ENCODE measurements at regions not wholly inside any gene's neighbourhood (a gene's known extent, or its start where the extent isn't known, plus 50 kb on each side); places are given as distances from the start of the nearest gene placed in this dataset.

GRCh38 chr4:92045718-92046117, 258.0 kb upstream of the GRID2 start:
- H3K36me3 Mint-ChIP-seq, result no peaks in the 10 kb centered on the region
- H3K27me3 ChIP-seq (ENCODE audit: control insufficient read depth, insufficient read depth, low read length), result no peaks in the 10 kb centered on the region

GRCh38 chr4:92047209-92047875, 256.4 kb upstream of the GRID2 start:
- Mint-ChIP-seq H3K27me3 (ENCODE audit: low read depth in 2 of 2) (no peaks in the 10 kb centered on the region), H3K4me3 (no peak overlapping the region), H3K36me3 (peaks cover 5% of the 10 kb centered on the region), H3K27ac (no peak overlapping the region), H3K4me1 (no peaks in the 10 kb centered on the region), H3K9me3 (peaks cover 11 to 19% of the 10 kb centered on the region in 2 donors)
- Histone ChIP-seq H3K27me3 (ENCODE audit: control insufficient read depth, insufficient read depth, low read length) (no peaks in the 10 kb centered on the region), H3K4me3 (ENCODE audit: low read length) (no peak overlapping the region), H3K27ac (ENCODE audit: low read length) (no peak overlapping the region), H3K9me3 (ENCODE audit: control insufficient read depth, insufficient read depth, low read length) (peaks cover 26% of the 10 kb centered on the region), H3K36me3 (ENCODE audit: control insufficient read depth, insufficient read depth, low read length) (no peaks in the 10 kb centered on the region), H3K4me1 (ENCODE audit: control insufficient read depth, insufficient read depth, low read length) (no peaks in the 10 kb centered on the region)
- intact Hi-C loops (cut with micrococcal nuclease), result no loop called here
- TF ChIP-seq CTCF (IDR thresholded peaks at IDR 0.05), result no peak
- 76% methylated on average over 2 of the region's 2 CpGs for WGBS (ENCODE audit: insufficient coverage)
- ATAC-seq (no peak), DNase-seq (no peak)

More at GRCh38 chr4:92045718-92046117, 258.0 kb upstream of the GRID2 start:
- no peak overlapping the region for H3K4me3 ChIP-seq (ENCODE audit: low read length)
- TF ChIP-seq CTCF (IDR thresholded peaks at IDR 0.05), result no peak
- Mint-ChIP-seq H3K27ac (no peak overlapping the region), H3K4me3 (no peak overlapping the region), H3K27me3 (ENCODE audit: low read depth in 2 of 2) (no peaks in the 10 kb centered on the region), H3K4me1 (no peaks in the 10 kb centered on the region), H3K9me3 (peaks cover 11 to 19% of the 10 kb centered on the region in 2 donors)
- WGBS (ENCODE audit: insufficient coverage), result 90% methylated on average over 13 of the region's 13 CpGs
- H3K27ac ChIP-seq (ENCODE audit: low read length), result no peak overlapping the region
- intact Hi-C loops (cut with micrococcal nuclease), result no loop called here
- H3K36me3 ChIP-seq (ENCODE audit: control insufficient read depth, insufficient read depth, low read length), result no peaks in the 10 kb centered on the region
- H3K4me1 ChIP-seq (ENCODE audit: control insufficient read depth, insufficient read depth, low read length), result no peaks in the 10 kb centered on the region
- H3K9me3 ChIP-seq (ENCODE audit: control insufficient read depth, insufficient read depth, low read length), result peaks cover 16% of the 10 kb centered on the region
- DNase-seq (no peak), ATAC-seq (no peak)

GRCh38 chr4:92050875-92051274, 252.9 kb upstream of the GRID2 start:
- H3K4me1 Mint-ChIP-seq, result no peaks in the 10 kb centered on the region
- Histone ChIP-seq H3K36me3 (ENCODE audit: control insufficient read depth, insufficient read depth, low read length) (no peaks in the 10 kb centered on the region), H3K4me1 (ENCODE audit: control insufficient read depth, insufficient read depth, low read length) (no peaks in the 10 kb centered on the region), H3K27me3 (ENCODE audit: control insufficient read depth, insufficient read depth, low read length) (no peaks in the 10 kb centered on the region), H3K27ac (ENCODE audit: low read length) (no peak overlapping the region), H3K9me3 (ENCODE audit: control insufficient read depth, insufficient read depth, low read length) (peaks cover 21% of the 10 kb centered on the region), H3K4me3 (ENCODE audit: low read length) (no peak overlapping the region)
- DNase-seq (no peak), ATAC-seq (no peak)
- peaks cover 6% of the 10 kb centered on the region for H3K36me3 Mint-ChIP-seq
- H3K9me3 Mint-ChIP-seq, result peaks cover 13 to 32% of the 10 kb centered on the region in 2 donors
- WGBS (ENCODE audit: insufficient coverage), result 72% methylated on average over 3 of the region's 3 CpGs
- intact Hi-C loops (cut with micrococcal nuclease), result no loop called here
- H3K4me3 Mint-ChIP-seq, result no peak overlapping the region
- no peaks in the 10 kb centered on the region for H3K27me3 Mint-ChIP-seq (ENCODE audit: low read depth in 2 of 2)
- no peak for TF ChIP-seq CTCF (IDR thresholded peaks at IDR 0.05)
- no peak overlapping the region for H3K27ac Mint-ChIP-seq

- ATAC-seq (no peak), DNase-seq (no peak)
- H3K9me3 Mint-ChIP-seq, result peaks cover 13 to 18% of the 10 kb centered on the region in 2 donors
- H3K27ac Mint-ChIP-seq, result no peak overlapping the region
- no peak overlapping the region for H3K4me3 Mint-ChIP-seq
- no peaks in the 10 kb centered on the region for H3K4me1 ChIP-seq (ENCODE audit: control insufficient read depth, insufficient read depth, low read length)
- H3K36me3 Mint-ChIP-seq, result no peaks in the 10 kb centered on the region
- no peaks in the 10 kb centered on the region for H3K36me3 ChIP-seq (ENCODE audit: control insufficient read depth, insufficient read depth, low read length)
- no peak overlapping the region for H3K27ac ChIP-seq (ENCODE audit: low read length)
- no peaks in the 10 kb centered on the region for H3K27me3 ChIP-seq (ENCODE audit: control insufficient read depth, insufficient read depth, low read length)
- no peaks in the 10 kb centered on the region for H3K4me1 Mint-ChIP-seq
- no peaks in the 10 kb centered on the region for H3K9me3 ChIP-seq (ENCODE audit: control insufficient read depth, insufficient read depth, low read length)
- intact Hi-C loops (cut with micrococcal nuclease), result no loop called here
- no peak for TF ChIP-seq CTCF (IDR thresholded peaks at IDR 0.05)
- no peaks in the 10 kb centered on the region for H3K27me3 Mint-ChIP-seq (ENCODE audit: low read depth in 2 of 2)
- no peak overlapping the region for H3K4me3 ChIP-seq (ENCODE audit: low read length)
Measured at GRCh38 chr4:92059615-92060014, 244.2 kb upstream of the GRID2 start.

Measured in natural killer cell (primary cell).